Kidney capillary endothelial cell (primary cell): ENCODE measurements at regions not wholly inside any gene's neighbourhood (a gene's known extent, or its start where the extent isn't known, plus 50 kb on each side); places are given as distances from the start of the nearest gene placed in this dataset.

Experiments
- DNase-seq: peaks from one replicate; pipeline ENCODE4 v3.0.0-alpha.2; 2018; ENCODE audit warnings: low spot score

GRCh38 chr10:123574109-123574698 lies 92.0 kb upstream of the GPR26 start:
- no peak for DNase-seq

- no peak for DNase-seq
Observed at GRCh38 chr10:123575105-123575504, 91.0 kb upstream of the GPR26 start.

DNA sequence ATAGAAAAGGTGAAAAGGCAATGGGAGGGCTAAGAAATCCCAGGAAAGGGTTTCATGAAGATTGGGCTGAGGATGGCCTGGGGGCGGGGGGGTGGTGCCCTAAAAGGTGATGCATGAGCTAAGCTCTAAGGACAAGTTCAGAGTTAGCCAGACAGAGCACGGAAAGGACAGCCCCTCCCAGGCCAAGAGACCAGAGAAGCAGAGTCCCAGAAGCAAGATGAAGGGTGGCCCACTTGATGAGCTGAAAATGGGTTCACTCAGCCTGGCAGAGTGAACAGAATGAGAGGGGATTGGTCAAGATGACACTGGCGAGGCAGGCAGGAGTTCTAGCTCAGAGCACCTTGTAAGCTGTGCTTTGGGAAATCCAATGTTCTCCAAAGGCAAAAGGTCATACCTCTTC lies 89.4 kb upstream of the GPR26 start:
- DNase-seq: no peak

DNA sequence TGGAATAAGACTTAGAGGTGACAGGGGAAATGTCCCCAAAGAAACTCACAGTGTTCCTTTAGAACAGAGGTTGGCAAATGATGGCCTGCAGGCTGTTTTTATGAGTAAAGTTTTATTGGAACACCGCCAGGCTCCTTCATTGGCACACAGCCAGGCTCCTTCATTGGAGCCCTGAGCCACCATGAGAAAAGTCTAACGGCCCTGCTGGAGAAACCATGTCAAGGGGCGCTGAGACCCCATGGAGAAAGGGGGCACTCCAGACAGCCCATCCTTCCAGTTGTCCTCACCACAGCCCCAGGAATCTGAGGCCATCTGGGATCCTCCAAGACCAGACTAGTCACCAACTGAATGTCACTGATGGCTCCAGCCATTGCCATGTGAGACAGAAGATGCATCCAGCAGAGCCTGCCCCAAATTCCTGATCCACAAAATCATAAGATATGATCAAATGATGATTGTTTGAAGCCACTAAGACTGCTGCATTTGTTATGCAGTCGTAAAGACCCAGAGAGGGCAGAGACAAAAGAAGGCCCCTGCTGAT lies 88.2 kb upstream of the GPR26 start:
- no peak for DNase-seq

DNA sequence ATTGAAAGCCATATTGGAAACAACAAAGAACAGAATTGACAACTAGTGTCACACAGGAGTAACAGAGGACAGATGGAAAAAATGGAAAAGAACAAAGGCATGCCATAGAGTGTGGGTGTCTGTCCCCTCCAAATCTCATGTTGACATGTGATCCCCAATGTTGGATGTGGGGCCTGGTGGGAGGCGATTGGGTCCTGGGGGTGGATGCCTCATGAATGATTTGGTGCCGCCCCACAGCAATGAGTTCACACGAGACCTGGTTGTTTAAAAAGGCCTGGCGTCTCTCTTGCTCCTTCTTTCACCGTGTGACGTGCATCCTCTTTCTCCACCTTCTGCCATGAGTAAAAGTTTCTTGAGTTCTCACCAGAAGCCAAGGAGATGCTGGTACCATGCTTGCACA lies 87.4 kb upstream of the GPR26 start:
- no peak for DNase-seq

- DNase-seq: no peak
Observed at GRCh38 chr10:123579675-123580074, 86.5 kb upstream of the GPR26 start.

DNA sequence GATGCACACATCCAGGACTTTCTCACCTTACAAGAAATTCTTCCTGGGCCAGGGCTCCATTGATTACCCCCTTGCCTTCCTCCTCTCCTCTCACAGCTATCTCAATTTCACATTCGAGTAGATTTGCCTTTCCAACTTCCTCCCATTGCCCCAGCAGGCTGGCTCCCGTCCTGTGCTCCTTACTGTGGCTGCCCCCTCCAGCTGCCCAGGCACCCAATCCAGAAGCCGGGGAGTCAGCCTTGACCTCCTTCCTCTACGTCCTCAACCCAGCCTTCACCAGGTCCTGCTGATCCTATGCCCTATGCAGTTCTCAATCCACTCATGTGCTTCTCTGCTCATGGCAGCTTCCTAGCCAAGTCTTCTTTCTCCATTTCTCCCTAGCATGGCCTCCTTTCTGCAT lies 85.7 kb upstream of the GPR26 start:
- DNase-seq: no peak

GRCh38 chr10:123581656-123582055 lies 84.5 kb upstream of the GPR26 start:
- DNase-seq: no peak

DNA sequence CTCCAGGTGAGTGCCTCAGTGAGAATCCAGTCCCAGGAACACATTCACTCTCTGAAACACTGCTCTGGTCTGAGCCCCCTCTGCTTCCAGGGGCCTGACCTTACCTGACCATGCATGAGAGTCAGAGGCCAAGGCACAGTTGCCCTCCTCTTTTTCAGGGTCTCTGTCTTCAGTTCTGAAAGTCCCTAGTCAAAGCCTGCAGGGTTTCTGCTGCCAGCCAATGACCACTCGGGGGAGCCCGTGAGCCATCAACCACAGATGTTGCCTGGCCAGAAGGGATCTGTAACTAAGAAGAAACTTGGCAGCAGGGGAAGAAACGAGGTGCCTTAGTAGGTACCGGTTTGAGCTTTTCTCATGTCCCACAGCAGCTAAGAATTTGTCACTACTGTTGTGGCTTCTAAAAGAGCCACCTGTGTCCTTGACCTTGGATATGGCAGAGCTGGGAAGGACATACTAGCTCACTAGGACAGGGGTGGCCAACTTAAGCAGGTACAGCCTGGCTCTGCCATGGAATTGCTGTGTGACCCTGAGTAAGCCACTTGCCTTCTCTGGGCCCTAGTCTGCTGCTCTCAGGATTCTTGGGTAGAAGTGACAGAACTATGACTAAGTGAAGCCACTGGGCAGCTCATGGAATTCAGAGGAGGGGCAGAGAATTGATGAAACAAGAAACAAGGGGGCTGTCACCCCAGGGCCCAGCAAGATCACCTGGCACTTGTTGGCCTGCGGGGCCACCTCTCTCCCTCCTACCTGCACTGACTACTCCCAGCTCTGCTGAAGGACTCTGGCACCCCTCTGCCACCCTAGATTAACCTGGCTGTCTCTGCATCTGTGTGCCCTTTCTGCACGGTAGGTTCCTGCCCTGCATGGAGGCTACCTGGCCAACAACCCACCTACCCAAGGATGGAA lies 83.8 kb upstream of the GPR26 start:
- DNase-seq: peak; percentile 69

DNA sequence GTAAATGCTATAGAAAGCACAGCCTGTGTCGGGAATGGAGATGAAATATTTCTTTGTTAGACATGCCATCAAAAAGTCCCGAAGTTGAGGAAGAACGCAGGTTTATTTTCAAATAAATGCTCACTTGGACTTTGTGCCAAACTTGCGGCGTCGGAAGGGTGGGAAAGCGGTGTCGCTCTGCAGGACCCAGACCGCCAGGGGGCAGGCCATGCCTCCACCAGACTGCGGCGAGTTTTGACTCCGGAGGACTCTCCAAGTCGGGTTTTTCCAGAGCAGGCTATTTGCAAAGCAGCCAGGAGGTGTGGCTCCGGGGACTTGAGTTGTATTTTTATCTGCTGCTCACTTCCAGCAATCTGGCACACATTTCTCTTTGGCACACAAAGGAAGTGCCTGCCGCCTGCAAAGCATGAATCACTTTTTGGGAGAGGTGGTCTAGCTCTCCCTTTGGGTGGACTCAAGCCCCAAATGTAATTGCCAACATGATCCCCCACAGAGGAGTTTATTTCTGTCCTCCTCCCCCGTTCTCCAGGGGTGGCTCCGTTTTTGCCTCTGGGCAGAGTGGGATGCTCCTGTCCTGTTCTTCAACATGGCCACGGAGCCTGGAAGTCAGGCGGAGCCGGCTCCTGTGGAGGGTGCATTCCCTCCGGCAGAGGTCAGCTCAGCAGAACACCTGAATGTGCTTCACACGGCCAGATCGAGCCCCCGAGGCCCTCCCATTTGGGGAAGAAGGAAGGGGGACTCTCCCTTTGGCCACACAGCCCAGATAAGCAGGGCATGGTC lies 82.3 kb upstream of the GPR26 start:
- DNase-seq: peak; percentile 62

- DNase-seq: no peak
Observed at GRCh38 chr10:123584419-123584775, 81.8 kb upstream of the GPR26 start.

- DNase-seq: no peak
Observed at GRCh38 chr10:123585477-123586445, 80.4 kb upstream of the GPR26 start.

GRCh38 chr10:123587110-123587509 lies 79.0 kb upstream of the GPR26 start:
- DNase-seq: no peak

DNA sequence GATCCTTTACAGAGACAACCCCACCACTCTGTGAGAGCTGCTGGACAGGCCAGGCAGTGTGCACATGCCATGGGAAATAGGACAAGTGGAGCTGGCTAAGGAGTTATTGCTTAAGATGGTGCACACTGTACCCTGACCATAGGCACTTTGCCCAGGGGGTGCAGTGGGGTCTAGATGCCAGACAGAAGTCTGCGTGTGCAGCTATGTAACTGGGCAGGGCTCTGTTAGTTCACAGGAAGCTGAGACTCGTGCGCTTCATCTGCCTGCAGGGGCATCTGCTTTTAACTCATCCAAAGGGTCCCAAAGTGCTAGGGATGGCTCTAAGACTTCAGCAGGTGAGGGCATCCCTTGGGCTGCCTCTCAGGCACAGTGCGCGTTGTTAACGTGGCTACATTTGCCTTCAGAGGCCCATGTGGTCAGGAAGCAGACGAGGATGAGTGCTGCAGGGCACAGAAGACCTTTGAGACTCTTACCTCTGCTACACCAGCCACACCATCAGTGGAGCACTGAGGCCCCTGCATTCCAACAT lies 77.7 kb upstream of the GPR26 start:
- DNase-seq: no peak

GRCh38 chr10:123595661-123596060 lies 70.5 kb upstream of the GPR26 start:
- no peak for DNase-seq

GRCh38 chr10:123597676-123598075 lies 68.5 kb upstream of the GPR26 start:
- DNase-seq: no peak

DNA sequence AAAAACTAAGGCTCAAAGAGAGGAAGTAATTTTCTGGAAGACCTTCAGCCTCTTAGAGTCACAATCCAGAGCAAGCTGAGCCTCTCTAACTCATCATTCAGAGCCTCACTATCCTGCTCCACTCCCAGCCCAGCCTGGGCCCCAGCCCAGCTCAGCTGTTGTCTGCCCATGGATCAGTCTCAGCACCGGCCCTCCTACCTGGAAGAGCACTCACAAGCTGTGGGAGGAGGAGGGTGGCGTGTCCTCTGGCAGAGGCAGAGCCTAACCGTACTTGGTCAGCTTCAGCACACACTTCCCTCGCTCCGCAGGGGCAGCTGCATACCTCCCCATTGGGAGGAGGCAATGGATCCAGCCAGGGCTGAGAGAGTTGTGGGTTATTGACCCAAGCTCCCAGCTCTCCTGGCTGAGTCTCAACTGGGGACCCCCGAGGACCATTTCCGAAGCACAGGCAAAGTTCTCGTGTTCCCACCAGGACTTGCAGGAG lies 66.7 kb upstream of the GPR26 start:
- DNase-seq: no peak

- DNase-seq: no peak
Observed at GRCh38 chr10:123600177-123600576, 66.0 kb upstream of the GPR26 start.

GRCh38 chr10:123603130-123603529 lies 63.0 kb upstream of the GPR26 start:
- no peak for DNase-seq

- no peak for DNase-seq
Observed at GRCh38 chr10:123604506-123604905, 61.6 kb upstream of the GPR26 start.

DNA sequence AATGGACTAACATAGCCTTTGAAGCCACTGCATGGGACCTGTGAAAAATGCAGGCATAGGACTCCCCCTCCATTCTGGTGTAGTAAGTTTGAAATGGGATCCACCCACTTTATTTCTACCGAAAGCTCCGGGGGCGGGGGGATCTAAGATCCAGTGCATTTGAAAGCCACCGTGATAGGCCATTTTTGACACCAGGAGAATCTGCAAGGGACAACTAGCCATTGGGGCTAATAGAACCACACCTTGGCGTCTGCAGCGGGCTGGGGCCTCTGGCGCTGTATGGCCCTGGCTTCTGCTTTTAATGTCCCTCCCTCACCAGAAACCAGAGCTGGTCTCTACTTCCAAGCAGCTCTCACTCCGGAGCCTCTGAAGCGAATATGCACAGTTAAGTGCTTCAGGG lies 60.1 kb upstream of the GPR26 start:
- no peak for DNase-seq
